ENCODE measurements at regions not wholly inside any gene's neighbourhood (a gene's known extent, or its start where the extent isn't known, plus 50 kb on each side); places are given as distances from the start of the nearest gene placed in this dataset.

DNA sequence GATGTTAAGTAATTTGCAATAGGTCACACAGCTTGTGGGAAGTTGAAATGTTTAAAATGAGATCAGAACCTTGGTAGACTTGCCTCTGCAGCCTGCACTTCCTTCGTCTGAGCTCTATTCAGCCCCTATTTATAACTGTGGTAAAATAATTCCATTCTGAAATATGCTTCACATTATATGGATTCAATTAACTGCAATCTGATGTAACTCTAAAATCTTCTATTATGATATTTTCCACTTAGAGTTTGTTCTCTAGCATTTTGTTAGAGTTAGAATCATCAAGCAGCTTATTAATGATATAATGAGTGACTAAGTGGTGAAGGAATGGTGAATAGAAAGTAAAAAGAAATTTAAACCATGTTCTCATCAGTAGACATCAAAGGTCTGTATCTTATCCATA is 139.6 kb upstream of the ARHGAP28 start:
- no peak overlapping the region for H3K4me3 Mint-ChIP-seq (ENCODE audit: low read depth)
- H3K27ac Mint-ChIP-seq: no peak overlapping the region
- H3K27me3 Mint-ChIP-seq (ENCODE audit: low read depth): no peaks in the 10 kb centered on the region
- DNase-seq (ENCODE audit: low spot score): no peak
- H3K9me3 Mint-ChIP-seq: no peaks in the 10 kb centered on the region
- intact Hi-C loops (cut with micrococcal nuclease): no loop called here
- H3K4me1 Mint-ChIP-seq (ENCODE audit: low read depth): no peaks in the 10 kb centered on the region
- no peaks in the 10 kb centered on the region for H3K36me3 Mint-ChIP-seq (ENCODE audit: low read depth)

DNA sequence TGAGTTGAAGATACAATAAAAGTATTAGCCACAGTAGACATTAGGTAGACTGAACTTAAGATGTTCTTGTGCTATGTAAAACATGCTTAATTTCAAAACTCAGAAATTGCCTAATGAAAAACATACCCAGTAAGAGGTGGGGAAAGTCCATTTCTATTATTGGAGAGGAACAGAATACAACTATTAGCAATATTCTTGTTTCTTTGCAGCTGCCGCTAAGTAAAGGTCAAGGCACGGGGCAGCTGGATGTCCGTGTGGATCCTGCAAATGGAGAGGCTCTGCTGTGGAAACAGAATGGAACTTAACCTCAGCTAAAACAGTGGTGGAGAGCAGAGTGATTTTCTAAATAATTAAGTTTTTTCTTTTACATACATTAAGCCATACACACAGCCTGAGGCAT is 139.2 kb upstream of the ARHGAP28 start:
- no peak overlapping the region for H3K27ac Mint-ChIP-seq
- DNase-seq (ENCODE audit: low spot score): no peak
- intact Hi-C loops (cut with micrococcal nuclease): no loop called here
- H3K36me3 Mint-ChIP-seq (ENCODE audit: low read depth): no peaks in the 10 kb centered on the region
- H3K4me1 Mint-ChIP-seq (ENCODE audit: low read depth): no peaks in the 10 kb centered on the region
- H3K4me3 Mint-ChIP-seq (ENCODE audit: low read depth): no peak overlapping the region
- H3K27me3 Mint-ChIP-seq (ENCODE audit: low read depth): no peaks in the 10 kb centered on the region
- no peaks in the 10 kb centered on the region for H3K9me3 Mint-ChIP-seq

DNA sequence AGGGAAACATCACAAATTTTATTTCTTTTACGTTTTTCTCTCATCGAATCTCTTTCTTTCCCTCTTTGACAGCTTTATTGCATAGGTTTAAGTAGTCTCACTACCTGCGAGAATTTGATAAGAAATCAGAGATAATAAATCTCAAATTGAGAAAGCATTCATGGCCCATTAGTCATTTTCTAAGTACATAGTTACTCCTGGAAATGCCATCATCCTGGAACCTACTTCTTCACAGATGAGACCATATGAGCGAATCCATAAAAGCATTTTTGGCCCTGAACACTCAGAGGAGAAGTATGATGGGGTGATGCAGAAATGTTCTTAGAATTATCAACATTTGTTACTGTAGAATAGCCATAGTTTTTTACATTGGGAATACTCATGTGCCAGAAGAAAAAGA is 138.0 kb upstream of the ARHGAP28 start:
- no peak overlapping the region for H3K4me3 Mint-ChIP-seq (ENCODE audit: low read depth)
- H3K36me3 Mint-ChIP-seq (ENCODE audit: low read depth): no peaks in the 10 kb centered on the region
- no peak overlapping the region for H3K27ac Mint-ChIP-seq
- no peaks in the 10 kb centered on the region for H3K9me3 Mint-ChIP-seq
- H3K27me3 Mint-ChIP-seq (ENCODE audit: low read depth): no peaks in the 10 kb centered on the region
- intact Hi-C loops (cut with micrococcal nuclease): no loop called here
- no peaks in the 10 kb centered on the region for H3K4me1 Mint-ChIP-seq (ENCODE audit: low read depth)
- no peak for DNase-seq (ENCODE audit: low spot score)

DNA sequence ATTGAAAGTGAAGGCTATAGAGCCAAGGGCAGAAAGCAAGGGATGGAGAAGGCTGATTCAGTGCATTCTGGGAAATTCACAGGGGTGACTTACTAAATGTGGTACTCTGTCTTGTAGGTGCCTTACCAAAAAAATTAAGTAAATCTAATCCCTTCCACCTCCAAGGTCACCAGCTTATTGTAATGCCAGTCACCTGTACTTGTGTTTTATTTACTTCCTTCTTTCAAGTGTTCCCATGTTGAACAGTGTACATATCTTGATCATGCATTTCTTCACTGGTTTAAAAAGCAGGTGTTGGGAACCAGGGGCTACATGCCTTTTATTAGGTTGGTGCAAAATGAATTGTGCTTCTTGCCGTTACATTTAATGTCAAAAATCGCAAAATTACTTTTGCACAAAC is 137.0 kb upstream of the ARHGAP28 start:
- DNase-seq (ENCODE audit: low spot score): no peak

DNA sequence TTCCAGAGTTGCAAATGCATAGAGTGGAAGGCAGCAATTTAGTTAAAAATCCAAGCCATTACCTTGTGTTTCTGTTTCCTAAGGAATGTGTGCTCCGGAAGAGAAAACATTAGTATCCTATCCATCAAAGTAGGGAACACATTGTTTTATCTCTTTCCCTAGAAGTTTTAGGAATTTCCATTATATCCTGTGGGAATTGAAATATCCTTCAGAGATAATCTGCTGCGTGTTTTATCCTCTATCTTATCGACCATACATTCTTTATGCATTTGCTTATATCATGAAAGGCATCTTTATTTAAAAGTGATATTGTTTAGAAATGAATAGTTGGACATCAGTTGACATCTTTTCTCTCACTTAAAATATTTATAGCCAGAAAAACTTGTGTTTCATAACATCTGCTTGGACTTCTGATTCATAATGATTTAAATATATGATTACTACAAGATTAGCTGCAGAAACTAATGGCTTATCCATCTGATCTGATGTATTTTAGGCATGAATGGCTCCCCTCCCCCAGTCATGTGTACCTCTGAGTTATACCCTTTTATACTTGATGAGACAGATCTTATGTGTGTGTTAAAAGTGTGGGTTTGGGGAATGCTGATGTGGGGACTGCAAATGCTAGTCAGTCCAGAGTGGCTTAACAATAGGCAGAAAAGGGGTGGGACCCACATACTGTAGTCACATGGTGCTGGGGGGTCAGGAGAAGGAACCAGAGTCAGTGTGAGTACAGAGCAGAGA is 136.2 kb upstream of the ARHGAP28 start:
- no peak overlapping the region for H3K4me3 Mint-ChIP-seq (ENCODE audit: low read depth)
- intact Hi-C loops (cut with micrococcal nuclease): no loop called here
- H3K36me3 Mint-ChIP-seq (ENCODE audit: low read depth): no peaks in the 10 kb centered on the region
- no peak for DNase-seq (ENCODE audit: low spot score)
- H3K4me1 Mint-ChIP-seq (ENCODE audit: low read depth): no peaks in the 10 kb centered on the region
- no peaks in the 10 kb centered on the region for H3K27me3 Mint-ChIP-seq (ENCODE audit: low read depth)
- H3K27ac Mint-ChIP-seq: no peak overlapping the region
- no peaks in the 10 kb centered on the region for H3K9me3 Mint-ChIP-seq

More for the DNA sequence above, 137.0 kb upstream of the ARHGAP28 start:
- Mint-ChIP-seq H3K9me3 (no peaks in the 10 kb centered on the region), H3K36me3 (ENCODE audit: low read depth) (no peaks in the 10 kb centered on the region), H3K4me1 (ENCODE audit: low read depth) (no peaks in the 10 kb centered on the region), H3K27ac (no peak overlapping the region), H3K27me3 (ENCODE audit: low read depth) (no peaks in the 10 kb centered on the region), H3K4me3 (ENCODE audit: low read depth) (no peak overlapping the region)
- intact Hi-C loops (cut with micrococcal nuclease): no loop called here

DNA sequence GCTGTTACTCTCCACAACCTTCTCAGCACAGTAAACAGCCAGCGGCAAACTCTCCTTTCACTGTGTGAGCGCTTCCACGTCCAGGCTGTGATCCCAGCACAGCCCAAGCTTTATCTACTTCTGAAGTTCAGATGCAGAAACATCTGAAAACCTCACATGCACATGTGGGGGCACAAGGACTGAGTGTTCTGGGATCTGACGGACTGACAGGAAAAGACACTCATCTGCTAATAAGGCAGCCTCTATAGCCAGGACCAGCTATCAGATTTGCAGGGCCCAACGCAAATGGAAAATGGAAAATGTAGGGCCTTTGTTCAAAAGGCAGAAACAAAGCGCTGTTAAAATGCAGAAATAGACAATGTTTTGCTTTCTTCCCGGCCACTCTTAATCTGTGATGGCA is 133.8 kb upstream of the ARHGAP28 start:
- intact Hi-C loops (cut with micrococcal nuclease): no loop called here
- Mint-ChIP-seq H3K27me3 (ENCODE audit: low read depth) (no peaks in the 10 kb centered on the region), H3K9me3 (no peaks in the 10 kb centered on the region), H3K4me3 (ENCODE audit: low read depth) (no peak overlapping the region), H3K36me3 (ENCODE audit: low read depth) (no peaks in the 10 kb centered on the region), H3K27ac (no peak overlapping the region), H3K4me1 (ENCODE audit: low read depth) (no peaks in the 10 kb centered on the region)
- DNase-seq (ENCODE audit: low spot score): no peak

DNA sequence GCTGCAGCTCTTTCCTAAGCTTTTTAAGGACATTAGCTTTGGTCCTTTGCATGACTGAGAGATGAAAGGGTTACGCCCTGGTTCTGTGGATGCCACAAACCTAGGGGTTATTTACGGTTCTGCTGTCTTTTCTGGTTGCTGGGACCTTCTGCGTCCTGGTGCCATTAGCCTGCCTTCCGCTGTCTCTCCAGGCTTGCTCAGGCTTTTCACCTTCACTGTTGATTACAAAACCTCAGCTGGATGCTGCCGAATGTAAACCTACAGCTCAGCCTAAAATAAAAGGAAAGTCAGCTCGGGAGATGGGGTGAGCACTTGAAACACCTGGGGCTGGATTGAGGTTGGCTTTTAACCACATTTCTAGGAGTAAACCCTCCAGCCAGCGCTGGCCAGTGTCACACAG is 130.9 kb upstream of the ARHGAP28 start:
- Mint-ChIP-seq H3K4me3 (ENCODE audit: low read depth) (no peak overlapping the region), H3K4me1 (ENCODE audit: low read depth) (no peaks in the 10 kb centered on the region), H3K27me3 (ENCODE audit: low read depth) (no peaks in the 10 kb centered on the region), H3K36me3 (ENCODE audit: low read depth) (no peaks in the 10 kb centered on the region), H3K9me3 (no peaks in the 10 kb centered on the region), H3K27ac (no peak overlapping the region)
- DNase-seq (ENCODE audit: low spot score): no peak
- intact Hi-C loops (cut with micrococcal nuclease): no loop called here

DNA sequence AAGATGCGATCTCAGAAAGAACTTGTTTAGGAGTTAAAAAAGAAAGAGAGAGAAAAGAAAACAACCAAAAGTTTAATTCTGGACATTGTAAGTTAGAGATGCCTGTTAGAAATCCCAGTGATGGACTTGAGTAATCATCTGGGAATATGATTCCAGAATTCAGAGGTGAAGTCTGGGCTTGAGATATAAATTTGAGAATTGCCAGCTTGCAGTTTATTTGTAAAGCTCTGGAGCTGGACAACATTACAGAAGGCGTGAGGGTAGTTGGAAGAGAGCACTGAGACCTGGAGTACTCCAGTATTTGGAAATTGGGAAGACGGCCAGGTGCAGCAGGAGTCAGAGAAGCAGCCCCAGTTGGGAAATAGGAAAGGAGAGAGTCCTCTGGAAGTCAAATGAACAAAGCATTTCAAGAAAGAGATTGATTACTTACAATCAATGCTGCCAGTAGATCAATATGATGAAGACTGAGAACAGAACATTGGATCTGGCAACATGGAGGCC is 128.8 kb upstream of the ARHGAP28 start:
- Mint-ChIP-seq H3K4me3 (ENCODE audit: low read depth) (no peak overlapping the region), H3K4me1 (ENCODE audit: low read depth) (no peaks in the 10 kb centered on the region), H3K36me3 (ENCODE audit: low read depth) (no peaks in the 10 kb centered on the region), H3K9me3 (no peaks in the 10 kb centered on the region), H3K27ac (no peak overlapping the region), H3K27me3 (ENCODE audit: low read depth) (no peaks in the 10 kb centered on the region)
- DNase-seq (ENCODE audit: low spot score): no peak
- intact Hi-C loops (cut with micrococcal nuclease): no loop called here

DNA sequence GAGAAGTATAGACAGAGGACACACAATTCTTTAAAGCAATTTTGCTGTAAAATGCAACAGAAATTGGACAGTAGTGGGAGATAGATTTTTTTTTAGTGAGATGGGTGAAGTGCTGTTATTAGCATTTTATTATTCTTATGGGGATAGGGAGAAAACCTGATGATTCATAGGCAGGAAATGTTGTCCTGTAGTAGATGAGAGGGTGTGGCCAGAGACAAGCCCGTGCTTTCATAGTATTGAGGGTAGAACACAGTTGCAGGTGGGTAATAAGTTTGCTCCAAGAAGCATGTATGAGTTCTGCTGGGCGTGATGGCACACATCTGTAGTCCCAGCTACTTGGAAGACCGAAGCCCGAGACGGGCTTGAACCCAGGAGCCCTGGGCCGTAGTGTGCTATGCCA is 128.3 kb upstream of the ARHGAP28 start:
- Mint-ChIP-seq H3K36me3 (ENCODE audit: low read depth) (no peaks in the 10 kb centered on the region), H3K27me3 (ENCODE audit: low read depth) (no peaks in the 10 kb centered on the region), H3K4me3 (ENCODE audit: low read depth) (no peak overlapping the region), H3K4me1 (ENCODE audit: low read depth) (no peaks in the 10 kb centered on the region), H3K9me3 (no peaks in the 10 kb centered on the region), H3K27ac (no peak overlapping the region)
- intact Hi-C loops (cut with micrococcal nuclease): no loop called here
- DNase-seq (ENCODE audit: low spot score): no peak

DNA sequence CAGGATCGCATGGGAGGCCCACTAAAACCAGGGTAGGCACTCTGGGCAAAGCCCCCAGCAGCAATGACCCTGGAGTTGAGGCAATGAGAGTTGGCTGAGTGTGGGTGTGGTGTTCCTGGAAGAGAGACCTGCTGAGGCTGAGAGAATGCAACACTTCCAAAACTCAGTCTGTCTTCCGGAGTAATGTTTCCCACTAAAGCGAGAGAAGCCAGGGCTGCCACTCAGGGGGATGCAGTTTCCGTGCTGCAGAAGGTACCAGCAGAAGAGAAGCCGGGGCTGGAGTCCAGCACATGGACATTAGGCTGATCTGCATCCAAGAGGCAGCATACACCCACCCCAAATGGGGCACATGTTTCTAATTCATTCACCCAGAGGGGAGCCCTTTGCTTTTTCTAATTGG is 127.2 kb upstream of the ARHGAP28 start:
- Mint-ChIP-seq H3K27ac (no peak overlapping the region), H3K36me3 (ENCODE audit: low read depth) (no peaks in the 10 kb centered on the region), H3K4me3 (ENCODE audit: low read depth) (no peak overlapping the region), H3K9me3 (no peaks in the 10 kb centered on the region), H3K27me3 (ENCODE audit: low read depth) (no peaks in the 10 kb centered on the region), H3K4me1 (ENCODE audit: low read depth) (no peaks in the 10 kb centered on the region)
- intact Hi-C loops (cut with micrococcal nuclease): no loop called here
- DNase-seq (ENCODE audit: low spot score): no peak

DNA sequence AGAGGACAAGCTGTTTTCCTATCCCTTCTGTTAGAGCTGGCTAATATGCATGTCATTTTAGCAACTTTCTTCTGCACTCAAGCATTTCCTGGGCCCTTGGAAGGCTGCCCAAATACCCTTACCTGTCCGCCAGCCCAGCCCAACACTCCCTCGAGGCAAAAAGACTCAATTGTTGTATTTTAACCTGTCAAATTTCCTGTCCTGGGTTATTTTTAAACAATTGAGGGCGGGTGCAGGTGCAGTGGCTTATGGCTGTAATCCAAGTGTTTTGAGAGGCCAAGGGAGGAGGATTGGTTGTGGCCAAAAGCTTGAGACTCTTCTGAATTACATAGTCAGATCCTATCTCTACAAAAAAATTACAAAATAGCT is 125.0 kb upstream of the ARHGAP28 start:
- DNase-seq (ENCODE audit: low spot score): no peak
- Mint-ChIP-seq H3K4me3 (ENCODE audit: low read depth) (no peak overlapping the region), H3K4me1 (ENCODE audit: low read depth) (no peaks in the 10 kb centered on the region), H3K27ac (no peak overlapping the region), H3K9me3 (peaks cover 7% of the 10 kb centered on the region), H3K36me3 (ENCODE audit: low read depth) (no peaks in the 10 kb centered on the region), H3K27me3 (ENCODE audit: low read depth) (no peaks in the 10 kb centered on the region)
- intact Hi-C loops (cut with micrococcal nuclease): no loop called here

DNA sequence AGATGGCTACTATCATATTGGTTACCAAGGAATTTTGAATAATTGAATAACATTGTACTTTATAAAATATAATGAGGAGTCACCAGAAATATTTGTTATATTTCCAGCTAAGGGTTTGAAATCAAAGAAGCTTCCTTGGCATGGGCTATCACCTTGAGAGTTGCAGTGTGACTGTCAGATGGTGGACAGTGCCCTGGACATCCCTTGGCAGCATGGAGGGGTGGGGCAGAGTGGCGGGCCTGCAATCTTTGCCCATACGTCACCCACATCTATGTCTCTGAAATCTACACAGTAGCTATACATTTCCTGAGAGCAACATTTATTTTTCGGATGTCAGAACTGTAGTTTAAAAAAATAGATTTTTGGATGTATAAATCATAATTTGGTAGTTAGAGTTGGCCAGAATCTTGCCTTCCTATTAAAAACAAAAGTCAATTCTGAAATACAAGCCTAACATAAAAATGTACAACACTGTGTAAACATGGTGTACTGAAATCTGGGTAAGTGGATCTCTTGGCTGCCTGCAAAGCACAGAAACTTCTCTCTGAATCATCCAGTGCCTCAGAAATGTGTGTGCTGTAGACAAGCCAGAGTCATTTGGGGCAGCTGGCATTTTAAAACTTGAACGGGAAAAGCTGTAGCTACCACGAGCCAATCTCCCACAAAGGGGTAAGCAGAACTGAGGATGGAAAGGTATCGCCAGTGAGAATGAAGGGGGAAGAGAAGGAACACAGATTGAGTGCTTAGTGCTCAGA is 124.2 kb upstream of the ARHGAP28 start:
- intact Hi-C loops (cut with micrococcal nuclease): no loop called here
- no peak overlapping the region for H3K4me3 Mint-ChIP-seq (ENCODE audit: low read depth)
- no peak for DNase-seq (ENCODE audit: low spot score)
- H3K27ac Mint-ChIP-seq: no peak overlapping the region
- H3K9me3 Mint-ChIP-seq: peaks cover 8% of the 10 kb centered on the region
- H3K36me3 Mint-ChIP-seq (ENCODE audit: low read depth): no peaks in the 10 kb centered on the region
- H3K27me3 Mint-ChIP-seq (ENCODE audit: low read depth): no peaks in the 10 kb centered on the region
- H3K4me1 Mint-ChIP-seq (ENCODE audit: low read depth): no peaks in the 10 kb centered on the region

DNA sequence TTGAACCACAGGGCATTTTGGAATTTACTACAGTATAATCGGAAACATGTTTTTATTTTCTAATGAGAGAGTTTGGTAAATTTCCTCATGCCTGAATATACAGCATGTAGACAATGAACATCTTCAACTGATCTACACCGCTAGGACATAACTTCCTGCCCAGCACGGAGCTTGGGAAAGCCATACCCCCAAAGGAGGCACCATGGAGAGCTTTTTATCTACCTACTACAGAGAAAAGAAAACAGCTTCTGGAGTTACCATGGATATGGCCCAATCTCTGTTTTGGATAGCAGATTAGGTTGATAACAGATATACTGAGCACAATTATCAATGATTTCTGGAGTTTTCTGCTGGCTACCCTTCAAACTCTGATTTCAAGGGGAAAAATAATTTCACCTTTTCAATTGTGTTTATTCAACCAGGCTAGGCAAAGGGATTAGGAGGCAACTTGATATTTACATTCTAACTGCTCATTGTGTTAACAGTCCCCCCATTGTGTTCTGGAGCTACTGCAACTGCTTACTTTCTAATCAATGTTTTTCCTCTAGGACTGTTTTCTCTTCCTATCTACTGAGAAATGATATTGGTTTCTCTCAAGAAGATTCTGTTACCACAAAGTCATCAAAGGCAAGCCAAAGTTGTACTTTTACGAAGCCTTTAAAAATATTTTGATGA is 123.0 kb upstream of the ARHGAP28 start:
- no peak overlapping the region for H3K27ac Mint-ChIP-seq

More for the DNA sequence above, 123.0 kb upstream of the ARHGAP28 start:
- Mint-ChIP-seq H3K27me3 (ENCODE audit: low read depth) (no peaks in the 10 kb centered on the region), H3K4me1 (ENCODE audit: low read depth) (no peaks in the 10 kb centered on the region), H3K9me3 (peaks cover 11% of the 10 kb centered on the region), H3K36me3 (ENCODE audit: low read depth) (no peaks in the 10 kb centered on the region), H3K4me3 (ENCODE audit: low read depth) (no peak overlapping the region)
- DNase-seq (ENCODE audit: low spot score): no peak
- intact Hi-C loops (cut with micrococcal nuclease): no loop called here

Data from activated T-helper 2 cell treated with anti-CD3 and anti-CD28 coated beads, Interferon-gamma antibody, Interleukin-2, Interleukin-4, amounts not matched to agents 10 μg/mL and 5 μg/mL and 100 μg/mL, durations not matched to agents 14 hours and 24 hours and 36 hours (primary cell).